Esophagus muscularis mucosa (tissue), 4 donors: ENCODE measurements at regions not wholly inside any gene's neighbourhood (a gene's known extent, or its start where the extent isn't known, plus 50 kb on each side); places are given as distances from the start of the nearest gene placed in this dataset.
A peak's percentile ranks its signal among the peaks of the same experiment; 100 is the strongest.

Source experiments
- DNase-seq: peaks from one replicate; pipeline ENCODE4 v3.0.0-alpha.2; 2017; ENCODE audit errors: extremely low spot score
- H3K27ac ChIP-seq, 4 donors: fragments of 200-600 bp; sonication (generic); replicated peaks in 1 of 4; 1 replicate in 3 of 4; 2 replicates in 1 of 4; pipeline ENCODE4 v1.5.1; 2016 to 2019; ENCODE audit warnings: mild to moderate bottlenecking in 1 of 4
- H3K27me3 ChIP-seq, 4 donors: fragments of 200-600 bp; sonication (generic); one replicate each; pipeline versions ENCODE4 v1.5.1 to v1.6.0; 2016 to 2019
- H3K36me3 ChIP-seq, 4 donors: fragments of 200-600 bp; sonication (generic); one replicate each; pipeline ENCODE4 v1.5.1; 2016 to 2019
- H3K4me1 ChIP-seq, 4 donors: fragments of 200-600 bp; sonication (generic); one replicate each; pipeline ENCODE4 v1.5.1; 2016 to 2019
- H3K4me3 ChIP-seq, 4 donors: fragments of 200-600 bp; sonication (generic); 1 replicate in 2 of 4; 2 replicates in 2 of 4; pipeline ENCODE4 v1.5.1; 2016 to 2019; ENCODE audit warnings: mild to moderate bottlenecking in 4 of 4, moderate library complexity in 1 of 4
- H3K9me3 ChIP-seq, 4 donors: fragments of 200-600 bp; sonication (generic); 1 replicate in 3 of 4; 2 replicates in 1 of 4; pipeline ENCODE4 v1.5.1; 2016 to 2019
- CTCF ChIP-seq, 3 experiments: fragments of 200-600 bp in 2 of 3; fragments of 450-650 bp in 1 of 3; sonication (generic) in 2 of 3; IDR thresholded peaks; one replicate each; pipeline ENCODE4 v1.5.1; 2017 to 2019; ENCODE audit warnings: antibody characterized with exemption in 3 of 3, mild to moderate bottlenecking in 2 of 3, moderate library complexity in 1 of 3
- EP300 ChIP-seq: sonication (generic); formaldehyde crosslinking; IDR thresholded peaks from one replicate; pipeline ENCODE4 v1.6.1; 2017; ENCODE audit warnings: antibody characterized with exemption
- POLR2A ChIP-seq: fragments of 450-650 bp; IDR thresholded peaks from one replicate; pipeline ENCODE4 v1.6.1; 2017; ENCODE audit warnings: antibody characterized with exemption, moderate library complexity, mild to moderate bottlenecking, low read depth
- POLR2AphosphoS5 ChIP-seq, 2 donors: sonication (generic); formaldehyde crosslinking; IDR thresholded peaks; one replicate each; pipeline ENCODE4 v1.6.1; 2017; ENCODE audit warnings: antibody characterized with exemption in 2 of 2
- WGBS: methylation state at CpG from one replicate; pipeline ENCODE4 v1.1.5; 2018; 5-methylcytosine and 5-hydroxymethylcytosine counted together
- intact Hi-C: fragments of 100-400 bp; cut with DNase I; formaldehyde crosslinking; loops from one replicate; pipeline ENCODE4 v1.15.1; 2023

GRCh38 chr5:2836133-2836532, 84.7 kb upstream of the IRX2 start:
- WGBS = 64% methylated on average over 5 of the region's 5 CpGs
- no peaks in the 10 kb centered on the region for H3K9me3 ChIP-seq
- no peak overlapping the region for H3K27ac ChIP-seq
- no peak overlapping the region for H3K4me3 ChIP-seq
- no peaks in the 10 kb centered on the region for H3K4me1 ChIP-seq
- TF ChIP-seq CTCF (IDR thresholded peaks at IDR 0.05) (no peak), POLR2AphosphoS5 (IDR thresholded peaks at IDR 0.05) (no peak), EP300 (no peak), POLR2A (no peak)
- peaks cover 0 to 12% (median 0%) of the 10 kb centered on the region in 4 donors for H3K27me3 ChIP-seq
- no peak for DNase-seq
- H3K36me3 ChIP-seq = no peaks in the 10 kb centered on the region
- intact Hi-C loops = no loop called here

GRCh38 chr5:2833556-2833955, 82.1 kb upstream of the IRX2 start:
- TF ChIP-seq CTCF (IDR thresholded peaks at IDR 0.05) (no peak), POLR2A (no peak), EP300 (no peak), POLR2AphosphoS5 (IDR thresholded peaks at IDR 0.05) (no peak)
- Histone ChIP-seq H3K27ac (no peak overlapping the region), H3K36me3 (no peaks in the 10 kb centered on the region), H3K9me3 (no peaks in the 10 kb centered on the region), H3K4me1 (no peaks in the 10 kb centered on the region), H3K27me3 (peaks cover 0 to 18% (median 0%) of the 10 kb centered on the region in 4 donors), H3K4me3 (no peak overlapping the region)
- intact Hi-C loops = no loop called here
- DNase-seq = peak; percentile 62
- WGBS = 29% methylated on average over 11 of the region's 11 CpGs

GRCh38 chr5:2832394-2832793, 80.9 kb upstream of the IRX2 start:
- Histone ChIP-seq H3K27me3 (peaks cover 0 to 18% (median 0%) of the 10 kb centered on the region in 4 donors), H3K4me1 (no peaks in the 10 kb centered on the region), H3K27ac (no peak overlapping the region), H3K4me3 (no peak overlapping the region), H3K9me3 (no peaks in the 10 kb centered on the region), H3K36me3 (no peaks in the 10 kb centered on the region)
- DNase-seq = peak; percentile 90
- intact Hi-C loops = no loop called here
- TF ChIP-seq POLR2AphosphoS5 (IDR thresholded peaks at IDR 0.05) (no peak), POLR2A (no peak), CTCF (IDR thresholded peaks at IDR 0.05) (no peak), EP300 (no peak)
- WGBS = 38% methylated on average over 4 of the region's 4 CpGs

GRCh38 chr5:2829239-2829638, 77.8 kb upstream of the IRX2 start:
- intact Hi-C loops = no loop called here
- H3K4me1 ChIP-seq = no peaks in the 10 kb centered on the region
- no peak overlapping the region for H3K27ac ChIP-seq
- H3K27me3 ChIP-seq = peaks cover 0 to 9% (median 0%) of the 10 kb centered on the region in 4 donors
- WGBS = 20% methylated on average over 4 of the region's 4 CpGs
- H3K36me3 ChIP-seq = no peaks in the 10 kb centered on the region
- H3K9me3 ChIP-seq = peaks cover 0 to 10% (median 4%) of the 10 kb centered on the region in 4 donors
- DNase-seq = no peak
- no peak for TF ChIP-seq POLR2AphosphoS5 (IDR thresholded peaks at IDR 0.05)
- TF ChIP-seq EP300 = no peak
- TF ChIP-seq POLR2A = no peak
- TF ChIP-seq CTCF (IDR thresholded peaks at IDR 0.05) = no peak
- no peak overlapping the region for H3K4me3 ChIP-seq

GRCh38 chr5:2818936-2819335, 67.5 kb upstream of the IRX2 start:
- intact Hi-C loops = no loop called here
- H3K27me3 ChIP-seq = peaks cover 0 to 22% (median 0%) of the 10 kb centered on the region in 4 donors
- TF ChIP-seq POLR2AphosphoS5 (IDR thresholded peaks at IDR 0.05) (no peak), EP300 (no peak), POLR2A (no peak), CTCF (IDR thresholded peaks at IDR 0.05) (no peak)
- WGBS = 71% methylated on average over 6 of the region's 7 CpGs
- no peaks in the 10 kb centered on the region for H3K36me3 ChIP-seq
- H3K4me3 ChIP-seq = no peak overlapping the region
- H3K27ac ChIP-seq = no peak overlapping the region
- no peaks in the 10 kb centered on the region for H3K9me3 ChIP-seq
- peak; percentile 91 for DNase-seq
- H3K4me1 ChIP-seq = no peaks in the 10 kb centered on the region
